ENCODE measurements at regions not wholly inside any gene's neighbourhood (a gene's known extent, or its start where the extent isn't known, plus 50 kb on each side); places are given as distances from the start of the nearest gene placed in this dataset.

DNA sequence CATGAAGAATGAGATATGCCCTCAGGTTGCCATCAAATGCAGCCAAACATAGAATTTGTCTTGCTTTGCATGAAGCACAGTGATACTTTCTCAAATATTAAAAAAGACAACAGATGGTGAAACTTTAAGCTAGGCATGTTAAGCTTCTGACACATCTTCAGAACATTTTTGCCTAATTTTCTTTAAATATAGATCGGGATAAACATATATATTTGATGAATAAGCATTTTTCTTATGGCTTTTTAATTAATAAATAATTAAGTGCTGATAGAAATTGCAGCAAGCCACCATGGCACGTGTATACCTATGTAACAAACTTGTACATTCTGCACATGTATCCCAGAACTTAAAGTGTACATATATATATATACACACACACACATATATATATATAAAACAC is 831.2 kb upstream of the PCDH10 start:
- TF ChIP-seq MYC (IDR thresholded peaks at IDR 0.05; ENCODE audit: low read depth, low read length), result no peak
- TF ChIP-seq, protein P1, sequence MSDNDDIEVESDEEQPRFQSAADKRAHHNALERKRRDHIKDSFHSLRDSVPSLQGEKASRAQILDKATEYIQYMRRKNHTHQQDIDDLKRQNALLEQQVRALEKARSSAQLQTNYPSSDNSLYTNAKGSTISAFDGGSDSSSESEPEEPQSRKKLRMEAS (IDR thresholded peaks at IDR 0.05; ENCODE audit: low read depth, low read length), result no peak
- no peak for TF ChIP-seq POLR2A (IDR thresholded peaks at IDR 0.05; ENCODE audit: extremely low read depth, insufficient read length)
- no peak for TF ChIP-seq CTCF (IDR thresholded peaks at IDR 0.05; ENCODE audit: low read depth, low read length)
- no peak overlapping the region for H3K4me3 ChIP-seq (ENCODE audit: low read depth, low read length)
- no peak for DNase-seq (ENCODE audit: low read depth)

GRCh38 chr4:132328761-132329160 is 820.3 kb upstream of the PCDH10 start:
- no peak for DNase-seq (ENCODE audit: low read depth)
- TF ChIP-seq POLR2A (IDR thresholded peaks at IDR 0.05; ENCODE audit: extremely low read depth, insufficient read length) (no peak), MYC (IDR thresholded peaks at IDR 0.05; ENCODE audit: low read depth, low read length) (no peak), CTCF (IDR thresholded peaks at IDR 0.05; ENCODE audit: low read depth, low read length) (no peak)
- TF ChIP-seq, protein P1 (IDR thresholded peaks at IDR 0.05; ENCODE audit: low read depth, low read length), result no peak
- no peak overlapping the region for H3K4me3 ChIP-seq (ENCODE audit: low read depth, low read length)

DNA sequence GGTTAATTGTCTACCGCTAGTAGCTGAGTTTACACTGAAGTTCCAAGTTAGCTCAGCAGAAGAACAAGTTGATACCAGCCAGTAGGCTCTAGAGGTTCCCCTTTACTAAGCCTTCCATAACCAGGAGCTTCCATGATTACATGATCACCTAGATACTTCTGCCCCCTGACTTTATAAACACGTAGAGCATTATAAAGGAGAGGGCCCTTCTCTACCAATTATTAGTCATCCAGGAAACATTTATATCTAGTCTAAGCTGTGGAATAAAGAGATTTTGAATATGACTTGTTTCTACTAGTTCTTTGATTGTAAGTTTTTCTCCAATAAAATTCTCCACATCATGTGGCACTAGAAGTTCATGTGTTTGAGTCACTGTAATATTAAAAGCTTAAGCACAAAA is 818.1 kb upstream of the PCDH10 start:
- DNase-seq (ENCODE audit: low read depth), result no peak

DNA sequence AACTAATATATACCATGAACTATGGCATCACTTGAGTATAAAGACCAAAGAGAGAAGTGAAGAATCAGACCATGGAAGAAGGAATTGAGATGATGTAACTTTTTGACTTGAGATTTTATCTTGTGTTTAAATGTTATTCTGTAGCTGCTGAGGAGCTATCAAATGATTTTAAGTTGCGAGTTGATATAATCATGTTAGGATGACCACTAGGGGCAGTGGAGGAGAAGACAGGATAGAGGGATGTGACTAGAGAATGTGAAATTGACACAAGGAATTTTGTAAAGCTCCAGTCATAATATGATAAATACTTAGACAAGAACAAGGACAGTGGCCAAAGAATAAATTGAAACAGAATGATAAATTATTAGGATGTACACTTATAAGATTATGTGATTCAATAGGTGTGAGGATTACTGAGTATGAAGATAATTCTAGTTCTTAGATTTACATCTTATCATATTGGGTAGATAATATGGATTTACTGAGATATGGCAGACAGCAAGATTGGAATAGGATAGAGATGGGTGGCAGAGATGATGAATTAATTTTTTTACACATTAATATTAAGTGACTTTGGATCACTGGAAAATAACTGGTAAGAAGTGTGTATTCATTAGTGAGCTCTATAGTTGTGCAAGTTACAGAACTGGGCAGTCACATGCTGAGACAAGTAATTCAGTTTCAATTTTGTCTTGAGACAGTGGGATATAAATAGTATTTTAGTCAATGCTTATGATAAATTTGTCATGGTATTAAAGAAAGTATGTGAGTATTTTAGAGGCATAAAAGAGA is 816.0 kb upstream of the PCDH10 start:
- no peak overlapping the region for H3K4me3 ChIP-seq (ENCODE audit: low read depth, low read length)
- peak; percentile 9 for DNase-seq (ENCODE audit: low read depth)
- TF ChIP-seq MYC (IDR thresholded peaks at IDR 0.05; ENCODE audit: low read depth, low read length) (no peak), CTCF (IDR thresholded peaks at IDR 0.05; ENCODE audit: low read depth, low read length) (no peak), POLR2A (IDR thresholded peaks at IDR 0.05; ENCODE audit: extremely low read depth, insufficient read length) (no peak)
- TF ChIP-seq, protein P1 (IDR thresholded peaks at IDR 0.05; ENCODE audit: low read depth, low read length), result no peak

More for the DNA sequence above, 818.1 kb upstream of the PCDH10 start:
- no peak overlapping the region for H3K4me3 ChIP-seq (ENCODE audit: low read depth, low read length)
- TF ChIP-seq POLR2A (IDR thresholded peaks at IDR 0.05; ENCODE audit: extremely low read depth, insufficient read length) (no peak), CTCF (IDR thresholded peaks at IDR 0.05; ENCODE audit: low read depth, low read length) (no peak), MYC (IDR thresholded peaks at IDR 0.05; ENCODE audit: low read depth, low read length) (no peak)
- TF ChIP-seq, protein P1 (IDR thresholded peaks at IDR 0.05; ENCODE audit: low read depth, low read length), result no peak

GRCh38 chr4:132333724-132334047 is 815.4 kb upstream of the PCDH10 start:
- DNase-seq (ENCODE audit: low read depth), result no peak
- no peak overlapping the region for H3K4me3 ChIP-seq (ENCODE audit: low read depth, low read length)

More at GRCh38 chr4:132333724-132334047, 815.4 kb upstream of the PCDH10 start:
- TF ChIP-seq POLR2A (IDR thresholded peaks at IDR 0.05; ENCODE audit: extremely low read depth, insufficient read length) (no peak), MYC (IDR thresholded peaks at IDR 0.05; ENCODE audit: low read depth, low read length) (no peak), CTCF (IDR thresholded peaks at IDR 0.05; ENCODE audit: low read depth, low read length) (no peak)
- TF ChIP-seq, protein P1 (IDR thresholded peaks at IDR 0.05; ENCODE audit: low read depth, low read length), result no peak
